LHCN-M2 (cell line): ENCODE measurements at regions not wholly inside any gene's neighbourhood (a gene's known extent, or its start where the extent isn't known, plus 50 kb on each side); places are given as distances from the start of the nearest gene placed in this dataset.
A peak's percentile ranks its signal among the peaks of the same experiment; 100 is the strongest.
"Not testable (repeated sequence)": the region's sequence is repeated elsewhere in the genome, so short reads cannot be mapped to it uniquely, and the experiment has no call there.

Experiments used
- DNase-seq: peaks from one replicate; pipeline ENCODE4 v3.0.0-alpha.2; 2012; ENCODE audit warnings: low read depth

GRCh38 chr3:82031596-82031995 lies 270.2 kb upstream of the GBE1 start:
- no peak for DNase-seq

GRCh38 chr3:82030916-82031315 lies 269.5 kb upstream of the GBE1 start:
- DNase-seq = peak; percentile 1

DNA sequence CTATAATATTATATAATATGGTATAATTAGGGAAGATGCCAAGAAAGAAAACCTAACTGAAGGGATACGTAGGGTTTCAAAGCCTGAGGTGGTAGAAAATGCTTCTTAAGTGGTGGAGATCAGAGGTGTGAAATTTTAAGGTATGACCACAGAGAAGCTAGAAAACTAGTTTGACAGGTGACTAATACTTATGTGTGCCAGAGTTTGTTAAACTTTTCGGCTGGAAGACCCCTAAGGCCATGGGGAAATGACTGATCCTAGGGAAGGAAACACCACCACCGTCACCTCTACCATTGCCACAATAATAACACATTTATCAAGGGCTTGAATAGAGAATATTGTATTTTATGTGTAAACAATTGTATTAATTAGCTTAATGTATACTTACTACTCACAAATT lies 261.4 kb upstream of the GBE1 start:
- no peak for DNase-seq

GRCh38 chr3:82020282-82020681 lies 258.8 kb upstream of the GBE1 start:
- no peak for DNase-seq

DNA sequence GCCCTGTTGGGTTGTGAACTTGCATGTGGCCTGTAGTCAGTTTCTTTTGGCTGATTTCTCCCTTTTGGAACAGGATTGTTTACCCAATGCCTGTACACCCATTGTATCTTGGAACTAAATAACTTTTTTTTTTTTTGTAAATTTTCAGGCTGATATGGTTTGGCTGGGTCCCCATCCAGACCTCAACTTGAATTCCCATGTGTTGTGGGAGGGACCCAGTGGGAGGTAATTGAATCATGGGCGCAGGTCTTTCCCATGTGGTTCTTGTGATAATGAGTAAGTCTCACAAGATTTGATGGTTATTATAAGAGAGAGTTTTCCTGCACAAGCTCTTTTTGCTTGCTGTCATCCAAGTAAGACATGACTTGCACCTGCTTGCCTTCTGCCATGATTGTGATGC lies 253.8 kb upstream of the GBE1 start:
- DNase-seq = no peak

DNA sequence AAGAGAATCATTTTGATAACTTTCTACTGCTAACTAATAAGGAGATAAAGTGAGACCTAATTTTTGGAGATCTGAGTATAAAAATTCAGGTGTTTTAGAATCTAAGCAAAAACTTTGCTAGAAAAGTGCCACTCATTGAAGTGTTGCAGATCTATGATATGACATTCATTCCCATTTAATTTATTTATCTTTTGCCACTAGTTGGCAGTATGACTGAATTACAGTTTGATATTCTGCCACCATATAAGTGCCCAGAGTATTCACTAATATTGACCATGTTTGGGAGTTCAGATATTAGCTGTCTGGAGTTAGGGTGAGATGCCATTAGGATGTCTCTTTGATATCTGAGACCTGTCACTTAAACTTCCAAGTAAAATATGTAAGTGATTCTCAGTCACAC lies 251.3 kb upstream of the GBE1 start:
- no peak for DNase-seq

GRCh38 chr3:82011336-82011735 lies 249.9 kb upstream of the GBE1 start:
- no peak for DNase-seq

DNA sequence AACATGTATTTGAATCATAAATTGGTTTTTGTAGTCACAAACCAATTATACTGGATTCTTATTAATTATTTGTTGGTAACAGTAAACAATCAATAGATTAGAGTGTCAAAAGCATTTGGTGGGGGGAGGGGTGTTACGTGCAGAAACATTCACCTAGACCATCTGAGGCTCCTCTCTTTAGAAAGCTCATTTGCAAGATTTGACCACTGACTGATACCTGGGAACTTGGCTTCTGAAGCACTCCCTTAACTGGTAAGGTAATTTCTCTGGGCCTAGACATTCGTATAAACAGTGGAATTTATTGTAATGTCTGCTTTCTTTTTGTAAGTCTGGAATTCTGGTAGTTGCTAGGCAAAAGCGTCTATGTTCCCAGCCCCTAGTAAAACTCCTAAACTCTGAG lies 243.8 kb upstream of the GBE1 start:
- DNase-seq = no peak

- no peak for DNase-seq
Measured at GRCh38 chr3:82004266-82004665, 242.8 kb upstream of the GBE1 start.

DNA sequence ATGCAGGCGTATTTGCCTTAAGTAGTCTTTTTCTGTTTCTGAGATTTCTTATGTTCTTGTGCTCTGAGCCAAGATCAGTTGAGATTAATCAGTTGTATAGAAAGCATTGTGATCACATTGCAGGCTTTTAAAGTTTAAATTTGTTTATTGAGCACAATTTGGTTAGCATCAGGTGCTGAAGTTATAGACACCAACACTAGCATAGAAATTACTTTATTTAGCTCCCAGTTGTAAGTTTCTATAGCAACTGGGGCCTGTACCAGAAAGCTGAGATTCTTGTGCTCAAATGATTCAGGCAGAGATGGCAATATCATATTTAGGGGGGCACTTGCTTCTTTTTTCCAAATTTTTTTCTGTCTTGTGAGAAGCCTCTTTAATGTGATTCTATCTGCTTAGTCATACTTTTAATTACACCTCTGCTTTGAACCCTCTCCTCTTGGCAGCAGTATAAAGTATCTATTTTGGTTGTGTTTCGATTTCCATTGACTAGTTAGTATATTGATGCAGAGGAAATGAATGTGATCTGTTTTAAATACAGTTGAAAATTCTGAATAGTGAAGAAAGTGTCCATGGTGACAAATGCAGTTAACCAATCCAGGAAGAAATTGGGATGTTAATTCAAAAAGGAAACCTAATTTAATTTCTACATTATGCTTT lies 241.7 kb upstream of the GBE1 start:
- DNase-seq = no peak

DNA sequence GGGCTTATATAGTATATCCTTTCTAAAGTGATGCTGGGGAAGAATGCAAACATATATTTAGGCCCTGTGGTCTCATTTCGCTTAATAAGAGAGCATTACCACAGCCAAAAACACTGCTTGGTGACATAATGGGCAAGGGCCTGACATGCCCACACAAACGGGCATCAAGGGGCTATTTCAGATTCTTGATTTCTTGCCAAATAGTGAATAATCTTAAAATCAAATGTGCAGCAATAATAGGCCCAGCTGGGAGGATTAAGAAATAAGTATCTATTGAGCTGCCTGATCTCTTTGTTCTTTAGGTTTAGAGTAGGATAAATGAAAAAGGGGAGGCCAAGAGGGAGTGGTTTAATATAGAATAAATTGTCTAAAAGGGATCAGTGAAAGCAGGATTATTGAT lies 241.0 kb upstream of the GBE1 start:
- no peak for DNase-seq

GRCh38 chr3:82001276-82001923 lies 240.0 kb upstream of the GBE1 start:
- DNase-seq = no peak

DNA sequence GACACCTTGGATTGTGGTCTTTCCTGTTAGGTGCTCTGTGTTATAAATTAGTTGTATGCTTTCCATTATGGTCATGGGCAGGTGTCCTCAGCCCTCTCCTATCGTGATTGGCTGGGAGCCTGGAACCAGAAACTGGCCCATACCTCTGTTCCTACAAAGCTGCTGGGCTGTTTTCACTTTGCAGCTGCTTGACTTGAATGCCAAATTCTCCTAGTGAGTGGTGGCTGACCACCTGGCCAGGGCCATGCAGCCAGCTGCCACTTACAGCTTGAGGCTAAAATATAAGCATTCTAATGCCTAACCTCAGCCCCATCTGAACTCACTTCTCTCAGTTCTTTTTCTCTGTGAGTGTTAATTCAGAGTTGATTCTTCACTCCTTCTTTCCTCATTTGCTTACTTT lies 239.3 kb upstream of the GBE1 start:
- peak; percentile 1 for DNase-seq

- DNase-seq = no peak
Measured at GRCh38 chr3:82000350-82000749, 238.9 kb upstream of the GBE1 start.

DNA sequence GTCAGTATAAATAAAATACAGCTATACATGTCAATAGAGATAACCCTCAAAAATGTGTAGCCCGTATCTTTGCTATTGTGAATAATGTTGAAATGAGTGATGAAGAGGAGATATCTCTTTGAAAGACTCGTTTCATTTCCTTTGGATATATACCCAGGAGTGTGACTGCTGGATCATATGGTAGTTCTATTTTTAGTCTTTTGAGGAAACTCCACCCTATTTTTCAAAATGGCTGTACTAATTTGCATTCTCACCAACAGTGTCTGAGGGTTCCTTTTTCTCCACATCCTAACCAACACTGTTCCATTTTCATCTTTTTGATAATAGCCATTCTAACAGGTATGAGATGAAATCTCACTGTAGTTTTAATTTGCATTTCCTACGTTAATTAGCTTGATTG lies 237.5 kb upstream of the GBE1 start:
- no peak for DNase-seq

DNA sequence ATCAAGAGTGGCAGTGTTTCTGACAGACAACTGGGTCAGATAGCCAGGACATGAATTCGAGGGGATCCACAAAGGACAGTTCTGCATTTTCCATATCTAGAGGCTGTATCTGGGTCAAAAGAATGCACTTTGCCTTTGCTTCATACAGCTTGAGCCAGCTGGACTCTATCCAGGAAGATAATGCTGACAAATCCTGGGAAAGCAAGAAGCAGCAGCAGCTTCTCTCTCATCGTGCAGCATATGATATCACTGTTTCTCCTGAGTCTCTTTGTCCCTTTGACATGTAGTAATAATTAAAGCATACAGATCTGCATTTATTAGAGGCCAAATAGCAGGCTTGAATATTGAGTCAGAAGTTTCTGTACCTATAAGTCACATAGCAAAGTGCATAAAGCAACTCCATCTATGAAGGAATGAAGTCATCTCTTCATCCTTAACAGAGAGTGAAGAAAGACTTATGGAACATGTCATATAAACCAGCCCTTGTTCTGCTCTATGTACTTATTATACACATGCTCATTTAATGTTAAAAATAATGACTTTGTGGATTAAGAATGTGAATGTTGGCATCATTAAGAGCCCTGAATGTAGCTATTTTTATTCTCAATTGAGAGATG lies 236.8 kb upstream of the GBE1 start:
- DNase-seq = no peak

- no peak for DNase-seq
Measured at GRCh38 chr3:81997390-81997789, 235.9 kb upstream of the GBE1 start.

DNA sequence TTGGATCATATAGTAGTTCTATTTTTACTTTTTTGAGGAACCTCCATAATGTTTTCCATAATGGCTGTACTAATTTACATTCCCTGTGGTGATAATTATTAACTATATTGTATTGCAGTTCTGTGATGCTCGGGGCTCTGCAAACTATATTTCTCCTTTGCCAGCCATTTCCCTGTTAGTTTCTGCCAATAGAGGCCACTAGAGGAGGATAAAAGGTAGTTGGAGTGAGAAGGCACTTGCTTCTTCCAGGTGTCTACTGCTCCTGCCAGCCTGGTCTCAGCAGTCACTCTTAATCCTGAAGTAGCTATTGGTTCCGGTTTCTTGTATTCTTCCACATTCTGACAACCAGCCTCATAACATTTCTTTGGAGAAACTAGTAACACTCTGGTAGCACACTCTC lies 233.9 kb upstream of the GBE1 start:
- no peak for DNase-seq

- DNase-seq = no peak
Measured at GRCh38 chr3:81989758-81990157, 228.3 kb upstream of the GBE1 start.

DNA sequence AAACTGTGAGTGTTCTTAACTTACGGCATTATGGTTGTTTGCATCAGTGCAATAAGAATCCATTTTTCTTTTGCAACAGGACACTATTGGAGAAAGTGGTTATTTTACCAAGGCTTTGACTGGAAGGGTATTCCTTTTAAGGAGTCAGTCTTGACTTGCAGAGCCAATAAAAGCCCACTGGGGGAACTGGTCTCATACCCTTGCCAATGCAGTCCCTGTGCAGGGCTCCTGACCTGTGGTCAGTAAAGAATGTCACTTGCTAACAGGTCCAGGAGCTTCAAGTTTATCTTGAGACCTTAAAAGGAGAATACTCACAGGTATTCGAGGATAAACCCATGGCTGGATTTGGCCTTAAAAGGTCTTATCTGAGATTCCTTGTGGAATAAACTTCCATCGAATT lies 227.8 kb upstream of the GBE1 start:
- no peak for DNase-seq

DNA sequence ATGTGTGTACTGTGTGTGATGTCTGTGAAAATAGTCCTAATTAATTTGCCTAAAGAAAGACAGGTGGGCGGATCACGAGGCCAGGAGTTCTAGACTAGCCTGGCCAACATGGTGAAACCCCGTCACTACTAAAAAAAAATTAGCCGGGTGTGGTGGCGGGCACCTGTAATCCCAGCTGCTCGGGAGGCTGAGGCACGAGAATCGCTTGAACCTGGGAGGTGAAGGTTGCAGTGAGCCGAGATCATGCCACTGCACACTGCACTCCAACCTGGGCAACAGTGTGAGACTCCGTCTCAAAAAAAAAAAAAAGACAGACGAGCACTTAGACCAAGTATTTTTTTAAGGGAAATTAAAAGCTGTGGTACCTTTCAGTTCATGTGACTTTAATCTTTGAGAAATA lies 226.0 kb upstream of the GBE1 start:
- DNase-seq = not testable (repeated sequence)

DNA sequence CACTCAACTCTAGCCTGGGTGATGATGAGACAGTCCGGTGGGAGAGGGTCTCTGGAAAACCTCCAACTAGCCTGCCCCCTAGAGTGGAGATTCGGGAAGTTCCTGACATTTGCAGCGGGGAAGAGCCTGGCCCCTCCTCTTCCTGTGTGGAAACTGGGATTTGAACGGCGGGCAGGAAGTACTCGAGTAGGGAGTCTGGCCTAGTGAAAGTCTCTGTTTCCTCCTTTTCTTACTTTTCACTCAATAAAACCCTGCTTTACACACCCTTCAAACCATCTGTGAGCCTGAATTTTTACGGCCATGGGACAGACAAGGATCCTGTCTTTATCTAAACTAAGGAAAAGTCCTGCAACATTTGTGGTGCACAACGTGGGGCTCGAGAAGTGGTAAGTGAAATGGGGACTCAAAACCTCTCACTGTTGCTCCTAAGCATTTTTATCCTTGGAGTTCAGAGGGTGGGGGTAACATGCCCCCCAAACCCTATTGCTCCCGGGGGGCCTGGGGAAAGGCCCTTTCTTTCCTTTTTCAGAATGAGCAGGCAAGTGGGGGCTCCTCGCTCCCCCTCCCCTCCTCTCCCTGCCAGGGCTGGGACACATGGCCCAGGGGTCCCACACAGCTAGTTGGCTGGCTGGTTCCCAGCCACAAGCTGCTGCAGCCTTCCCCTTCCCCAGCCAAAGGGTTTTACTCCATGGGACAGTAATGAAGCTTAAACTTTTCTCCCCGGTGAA lies 224.7 kb upstream of the GBE1 start:
- no peak for DNase-seq

- no peak for DNase-seq
Measured at GRCh38 chr3:81983382-81983781, 221.9 kb upstream of the GBE1 start.
